GM12878 (cell line): ENCODE measurements at regions not wholly inside any gene's neighbourhood (a gene's known extent, or its start where the extent isn't known, plus 50 kb on each side); places are given as distances from the start of the nearest gene placed in this dataset.

Source experiments
- ATAC-seq: fragments of 200-7000 bp; cut with Tn5 transposase; 3 replicates; pipeline ENCODE4 v1.9.1; 2020; ENCODE audit warnings: mild to moderate bottlenecking, moderate library complexity
- BruUV-seq: library from RNA; stranded (reverse); fragments of 400-500 nt; replicated peaks from 2 replicates; lab custom pipeline; 2021; lab: Mats Ljungman, UMichigan
- CTCF ChIA-PET: fragments of 300-600 bp; sonication (Branson Sonifier 250); formaldehyde crosslinking; extraction: SDS; loops from one replicate; lab custom pipeline; 2021; ENCODE audit warnings: inconsistent platforms; lab: Yijun Ruan, JAX
- POLR2A ChIA-PET: fragments of 350-600 bp; formaldehyde crosslinking; extraction: SDS; loops from one replicate; lab custom pipeline; 2021; ENCODE audit warnings: inconsistent platforms; lab: Charles Lee
- RAD21 ChIA-PET: fragments of 300-600 bp; sonication (Branson Sonifier 250); formaldehyde crosslinking; loops from one replicate; lab custom pipeline; 2023; ENCODE audit warnings: antibody characterized with exemption; ENCODE audit not compliant: unreplicated experiment; lab: Charles Lee
- SMC1A ChIA-PET: fragments of 300-600 bp; sonication (Branson Sonifier 250); formaldehyde crosslinking; loops from one replicate; lab custom pipeline; 2023; ENCODE audit not compliant: unreplicated experiment, uncharacterized antibody; lab: Charles Lee
- DNase-seq: peaks from one replicate; pipeline ENCODE4 v3.0.0-alpha.2; 2011; ENCODE audit warnings: low read depth, low spot score
- FAIRE-seq: peaks from 3 replicates; lab custom pipeline; 2011; peaks lifted over from hg19 to GRCh38; lab: Jason Lieb, UNC
- H2AFZ ChIP-seq: 2 replicates; pipeline ENCODE4 v1.6.0; 2011; ENCODE audit warnings: low read depth, low read length, control low read depth; ENCODE audit not compliant: control insufficient read depth
- H3K27ac ChIP-seq: 2 replicates; pipeline ENCODE4 v1.5.1; 2011; ENCODE audit warnings: control low read depth; ENCODE audit not compliant: control insufficient read depth, insufficient read depth
- H3K27me3 ChIP-seq, 2 experiments: replicated peaks in 1 of 2; 2 replicates each; pipeline versions ENCODE4 v1.6.0 to v1.6.1; 2011; ENCODE audit warnings: low read length in 1 of 2; ENCODE audit not compliant: control insufficient read depth in 2 of 2, insufficient read depth in 2 of 2
- H3K36me3 ChIP-seq, 2 experiments: 2 replicates each; pipeline ENCODE4 v1.5.1; 2011; ENCODE audit warnings: low read length in 1 of 2; ENCODE audit not compliant: control insufficient read depth in 2 of 2, insufficient read depth in 2 of 2
- H3K4me1 ChIP-seq: 2 replicates; pipeline ENCODE4 v1.6.1; 2011; ENCODE audit warnings: mild to moderate bottlenecking, low read length, moderate library complexity, mixed read lengths; ENCODE audit not compliant: control insufficient read depth, insufficient read depth
- H3K4me2 ChIP-seq: 2 replicates; pipeline ENCODE4 v1.6.0; 2011; ENCODE audit warnings: control low read depth; ENCODE audit not compliant: control insufficient read depth, insufficient read depth
- H3K4me3 ChIP-seq: fragments of 200-600 bp; sonication (generic); 2 replicates; pipeline ENCODE4 v1.5.1; 2016
- H3K79me2 ChIP-seq: 2 replicates; pipeline ENCODE4 v1.6.0; 2011; ENCODE audit warnings: low read length; ENCODE audit not compliant: control insufficient read depth, insufficient read depth
- H3K9ac ChIP-seq: 2 replicates; pipeline ENCODE4 v1.8.0; 2011; ENCODE audit warnings: low read length, control low read depth, mixed read lengths; ENCODE audit not compliant: control insufficient read depth, insufficient read depth
- H3K9me3 ChIP-seq: replicated peaks from 3 replicates; pipeline ENCODE4 v1.5.1; 2011; ENCODE audit warnings: mild to moderate bottlenecking, low read length; ENCODE audit not compliant: control insufficient read depth, insufficient read depth
- H4K20me1 ChIP-seq: 2 replicates; pipeline ENCODE4 v1.6.0; 2011; ENCODE audit not compliant: control insufficient read depth, insufficient read depth
- BCL11A ChIP-seq: IDR thresholded peaks from 2 replicates; pipeline ENCODE4 v1.6.1; 2011; ENCODE audit warnings: low read depth, low read length
- CBFB ChIP-seq: IDR thresholded peaks from 2 replicates; pipeline ENCODE4 v1.6.1; 2016; ENCODE audit warnings: antibody characterized with exemption, low read depth
- IKZF1 ChIP-seq: fragments of 450-650 bp; conservative IDR thresholded peaks from 2 replicates; pipeline ENCODE4 v1.6.1; 2017; ENCODE audit warnings: antibody characterized with exemption, mild to moderate bottlenecking
- MEF2A ChIP-seq: IDR thresholded peaks from 2 replicates; pipeline ENCODE4 v1.6.1; 2011; ENCODE audit warnings: low read depth, mild to moderate bottlenecking, low read length, moderate library complexity; ENCODE audit not compliant: insufficient read depth
- NFYA ChIP-seq: IDR thresholded peaks from 2 replicates; pipeline ENCODE4 v1.6.1; 2011; ENCODE audit warnings: low read depth, mild to moderate bottlenecking, low read length, improper control_type of control experiment, borderline replicate concordance
- PKNOX1 ChIP-seq: fragments of 450-650 bp; IDR thresholded peaks from 2 replicates; pipeline ENCODE4 v1.6.1; 2016; ENCODE audit warnings: mild to moderate bottlenecking
- POLR2AphosphoS5 ChIP-seq: IDR thresholded peaks from 2 replicates; pipeline ENCODE4 v1.6.1; 2011; ENCODE audit warnings: mild to moderate bottlenecking, low read length, inconsistent platforms
- POU2F2 ChIP-seq: IDR thresholded peaks from 3 replicates; pipeline ENCODE4 v1.6.1; 2011; ENCODE audit warnings: low read depth, mild to moderate bottlenecking, low read length, borderline replicate concordance
- RAD21 ChIP-seq: IDR thresholded peaks from 2 replicates; pipeline ENCODE4 v1.6.1; 2011; ENCODE audit warnings: mild to moderate bottlenecking, low read depth, low read length, moderate library complexity; ENCODE audit not compliant: insufficient read depth
- SP1 ChIP-seq: IDR thresholded peaks from one replicate; pipeline ENCODE4 v1.6.1; 2011; ENCODE audit warnings: low read depth, low read length
- TCF12 ChIP-seq: IDR thresholded peaks from 2 replicates; pipeline ENCODE4 v1.6.1; 2011; ENCODE audit warnings: low read depth, mild to moderate bottlenecking, low read length
- WGBS: methylation state at CpG from one replicate; pipeline ENCODE4 v1.1.6; 2016; ENCODE audit warnings: low lambda C conversion rate; ENCODE audit not compliant: insufficient replicate concordance, insufficient coverage; ENCODE audit errors: missing lambda C conversion rate; 5-methylcytosine and 5-hydroxymethylcytosine counted together
- in situ Hi-C: fragments of 300-500 bp; cut with MboI; formaldehyde crosslinking; loops from 9 replicates; pipeline ENCODE4 v1.14.3; 2018; ENCODE audit warnings: mixed read lengths
- intact Hi-C: fragments of 100-400 bp; cut with micrococcal nuclease; formaldehyde crosslinking; loops from one replicate; pipeline ENCODE4 v1.14.2; 2022; ENCODE audit not compliant: unreplicated experiment

DNA sequence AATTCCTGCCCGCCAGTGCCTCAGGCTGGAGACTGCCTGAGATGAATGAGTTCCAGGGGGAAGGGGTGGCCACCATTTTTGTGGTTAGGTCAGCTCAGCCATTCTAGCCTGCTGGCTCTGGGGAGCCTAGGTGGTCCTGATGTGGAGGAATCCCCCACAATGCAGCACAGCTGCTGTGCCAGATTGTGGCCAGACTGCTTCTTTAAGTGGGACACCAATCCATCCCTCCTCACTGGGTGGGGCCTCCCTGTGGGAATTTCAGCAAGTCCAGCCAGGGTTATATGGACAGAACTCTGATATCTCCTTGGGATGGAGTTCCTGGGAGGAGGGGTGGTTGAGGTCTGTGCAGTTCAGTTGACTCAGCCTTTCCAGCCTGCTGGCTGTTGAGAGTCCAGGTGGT is 51.2 kb upstream of the DAP start:
- H3K27me3 ChIP-seq = no peaks in the 10 kb centered on the region; a peak in 1 of 4 replicates
- in situ Hi-C loops (no loop called here), intact Hi-C loops (no loop called here)
- ATAC-seq (no peak), DNase-seq (no peak), FAIRE-seq (no peak)
- no peaks in the 10 kb centered on the region for H3K36me3 ChIP-seq
- 44% methylated on average over 1 of the region's 1 CpG for WGBS
- no peaks in the 10 kb centered on the region for H3K4me1 ChIP-seq
- ChIA-PET CTCF (no interaction called here), RAD21 (no interaction called here), SMC1A (no interaction called here), POLR2A (no interaction called here)
- no peak for TF ChIP-seq BCL11A
- TF ChIP-seq NFYA = no peak
- no peak for TF ChIP-seq RAD21
- no peak for TF ChIP-seq CBFB
- TF ChIP-seq SP1 = no peak
- TF ChIP-seq POLR2AphosphoS5 = no peak
- TF ChIP-seq POU2F2 = no peak
- TF ChIP-seq TCF12 = no peak
- no peak for TF ChIP-seq MEF2A
- no peak for TF ChIP-seq IKZF1
- TF ChIP-seq PKNOX1 = no peak
- no peaks in the 10 kb centered on the region for H3K79me2 ChIP-seq
- no TSS peak for BruUV-seq
- H3K9ac ChIP-seq = no peak overlapping the region
- no peak overlapping the region for H2AFZ ChIP-seq
- no peak overlapping the region for H3K27ac ChIP-seq
- no peaks in the 10 kb centered on the region for H3K9me3 ChIP-seq
- no peak overlapping the region for H3K4me2 ChIP-seq
- H3K4me3 ChIP-seq = no peak overlapping the region
- no peaks in the 10 kb centered on the region for H4K20me1 ChIP-seq
